HCT116 (cell line): ENCODE measurements at regions not wholly inside any gene's neighbourhood (a gene's known extent, or its start where the extent isn't known, plus 50 kb on each side); places are given as distances from the start of the nearest gene placed in this dataset.

ENCODE experiments used
- ATAC-seq: fragments of 200-7000 bp; cut with Tn5 transposase; 2 replicates; pipeline ENCODE4 v1.9.1; 2020; ENCODE audit warnings: mild to moderate bottlenecking, moderate library complexity
- BruUV-seq: library from RNA; stranded (reverse); fragments of 400-500 nt; replicated peaks from 2 replicates; lab custom pipeline; 2021; lab: Mats Ljungman, UMichigan
- CTCF ChIA-PET: fragments of 300-600 bp; sonication (Branson Sonifier 250); formaldehyde crosslinking; loops from one replicate; lab custom pipeline; 2021; ENCODE audit warnings: antibody characterized with exemption; lab: Charles Lee
- POLR2A ChIA-PET: fragments of 300-600, 350-600 bp; sonication (Branson Sonifier 250); formaldehyde crosslinking; loops from one replicate; lab custom pipeline; 2021; ENCODE audit warnings: antibody characterized with exemption; lab: Charles Lee
- RAD21 ChIA-PET, 2 experiments: fragments of 300-600 bp; sonication (Branson Sonifier 250); formaldehyde crosslinking; loops; one replicate each; lab custom pipeline; 2023; ENCODE audit warnings: low total read pairs in 2 of 2; ENCODE audit not compliant: uncharacterized antibody in 2 of 2, unreplicated experiment in 2 of 2, low non-redundant PET in 1 of 2; lab: Charles Lee
- DNase-seq: peaks from one replicate; pipeline ENCODE4 v3.0.0-alpha.2; 2010; ENCODE audit warnings: low read depth, low spot score
- H2AFZ ChIP-seq: fragments of 200-600 bp; shearing (Covaris generic), sonication (generic); 2 replicates; pipeline ENCODE4 v1.6.1; 2017; ENCODE audit warnings: low read depth, mixed run types, mixed read lengths, antibody characterized with exemption, low read length; ENCODE audit not compliant: poor library complexity, severe bottlenecking
- H3K27ac ChIP-seq: 2 replicates; pipeline ENCODE4 v1.5.1; 2012; ENCODE audit warnings: low read depth, low read length
- H3K27me3 ChIP-seq: fragments of 200-600 bp; sonication (generic); 2 replicates; pipeline ENCODE4 v1.6.1; 2016; ENCODE audit warnings: mixed run types, low read length, mixed read lengths; ENCODE audit not compliant: insufficient read depth
- H3K36me3 ChIP-seq, 2 experiments: fragments of 200-500 bp in 1 of 2; fragments of 200-600 bp in 1 of 2; sonication (Bioruptor generic) in 1 of 2; sonication (generic) in 1 of 2; 2 replicates each; pipeline versions ENCODE4 v1.5.1 to v1.6.1; 2014 to 2016; ENCODE audit warnings: low read length in 2 of 2, inconsistent platforms in 1 of 2, mixed read lengths in 1 of 2, mixed run types in 1 of 2; ENCODE audit not compliant: insufficient read depth in 2 of 2, control insufficient read depth in 1 of 2
- H3K4me1 ChIP-seq, 2 experiments: fragments of 200-600 bp in 1 of 2; sonication (generic) in 1 of 2; 2 replicates each; pipeline versions ENCODE4 v1.5.1 to v1.6.1; 2012 to 2017; ENCODE audit warnings: low read length in 2 of 2, inconsistent platforms in 1 of 2, mild to moderate bottlenecking in 1 of 2, mixed read lengths in 1 of 2, mixed run types in 1 of 2, moderate library complexity in 1 of 2; ENCODE audit not compliant: insufficient read depth in 2 of 2, control insufficient read depth in 1 of 2
- H3K4me2 ChIP-seq: fragments of 200-600 bp; sonication (generic); 2 replicates; pipeline ENCODE4 v1.6.1; 2017; ENCODE audit warnings: mixed run types, low read length, mixed read lengths
- H3K4me3 ChIP-seq, 2 experiments: fragments of 200-600 bp in 1 of 2; sonication (generic) in 1 of 2; replicated peaks in 1 of 2; 2 replicates each; pipeline ENCODE4 v1.5.1; 2011 to 2016; ENCODE audit warnings: low read length in 2 of 2, control low read depth in 1 of 2, low read depth in 1 of 2, mild to moderate bottlenecking in 1 of 2, mixed read lengths in 1 of 2, mixed run types in 1 of 2
- H3K79me2 ChIP-seq: fragments of 200-600 bp; sonication (generic); 2 replicates; pipeline ENCODE4 v1.6.1; 2017; ENCODE audit warnings: mild to moderate bottlenecking, mixed run types, low read length, moderate library complexity, mixed read lengths; ENCODE audit not compliant: insufficient read depth
- H3K9ac ChIP-seq: fragments of 200-600 bp; sonication (generic); 2 replicates; pipeline ENCODE4 v1.6.1; 2016; ENCODE audit warnings: low read length, mixed read lengths
- H3K9me2 ChIP-seq: fragments of 200-600 bp; sonication (generic), shearing (Covaris generic); 2 replicates; pipeline ENCODE4 v1.6.1; 2017; ENCODE audit warnings: mixed run types, mild to moderate bottlenecking, moderate library complexity; ENCODE audit not compliant: insufficient read depth
- H3K9me3 ChIP-seq, 2 experiments: fragments of 200-500 bp in 1 of 2; fragments of 200-600 bp in 1 of 2; sonication (Bioruptor generic) in 1 of 2; sonication (generic) in 1 of 2; 2 replicates each; pipeline ENCODE4 v1.6.1; 2014 to 2017; ENCODE audit warnings: low read length in 2 of 2, mixed read lengths in 2 of 2, inconsistent platforms in 1 of 2, low read depth in 1 of 2, mild to moderate bottlenecking in 1 of 2, mixed run types in 1 of 2, moderate library complexity in 1 of 2; ENCODE audit not compliant: control insufficient read depth in 1 of 2, insufficient read depth in 1 of 2
- H4K20me1 ChIP-seq: fragments of 200-600 bp; sonication (generic), shearing (Covaris generic); 2 replicates; pipeline ENCODE4 v1.6.1; 2017; ENCODE audit warnings: mixed run types, mild to moderate bottlenecking, moderate library complexity; ENCODE audit not compliant: insufficient read depth
- ELF1 ChIP-seq: IDR thresholded peaks from 2 replicates; pipeline ENCODE4 v1.6.1; 2012; ENCODE audit warnings: low read depth, borderline replicate concordance
- EZH2 ChIP-seq: fragments of 200-600 bp; sonication (generic); IDR thresholded peaks from 2 replicates; pipeline ENCODE4 v1.6.1; 2017; ENCODE audit warnings: antibody characterized with exemption, mixed run types
- FOSL1 ChIP-seq: IDR thresholded peaks from 2 replicates; pipeline ENCODE4 v1.6.1; 2012; ENCODE audit warnings: low read depth
- JUND ChIP-seq: IDR thresholded peaks from 2 replicates; pipeline ENCODE4 v1.6.1; 2012
- POLR2A ChIP-seq: IDR thresholded peaks from 2 replicates; pipeline ENCODE4 v1.7.0; 2011; ENCODE audit warnings: borderline replicate concordance; ENCODE audit not compliant: insufficient read depth, insufficient read length; ENCODE audit errors: extremely low read depth
- POLR2AphosphoS5 ChIP-seq: IDR thresholded peaks from 2 replicates; pipeline ENCODE4 v1.6.1; 2011; ENCODE audit warnings: mild to moderate bottlenecking, low read depth, low read length, moderate library complexity
- RAD21 ChIP-seq: IDR thresholded peaks from 2 replicates; pipeline ENCODE4 v1.6.1; 2012; ENCODE audit warnings: low read depth, mild to moderate bottlenecking
- SP1 ChIP-seq: IDR thresholded peaks from 2 replicates; pipeline ENCODE4 v1.6.1; 2012; ENCODE audit warnings: low read depth
- TCF7L2 ChIP-seq: IDR thresholded peaks from 2 replicates; pipeline ENCODE4 v1.7.0; 2011; ENCODE audit warnings: borderline replicate concordance, inconsistent platforms; ENCODE audit not compliant: insufficient read depth, insufficient read length; ENCODE audit errors: extremely low read depth
- ZFX ChIP-seq: fragments of 450-650 bp; IDR thresholded peaks from 2 replicates; pipeline ENCODE4 v1.6.1; 2017
- ZNF274 ChIP-seq: fragments of 200-500 bp; sonication (Bioruptor generic); IDR thresholded peaks from 2 replicates; pipeline ENCODE4 v1.6.1; 2014; ENCODE audit warnings: mild to moderate bottlenecking, low read depth, low read length, inconsistent platforms
- intact Hi-C: fragments of 100-400 bp; cut with micrococcal nuclease; formaldehyde crosslinking; loops from 2 replicates; pipeline ENCODE4 v1.10.0; 2022
- TF ChIP-seq, protein P1 (sequence below): IDR thresholded peaks from 2 replicates; pipeline ENCODE4 v1.6.1; 2011; ENCODE audit warnings: mild to moderate bottlenecking, low read length, moderate library complexity; ENCODE audit not compliant: insufficient replicate concordance; ENCODE audit errors: extremely low read depth
- TF ChIP-seq, protein P2 (sequence below): IDR thresholded peaks from 2 replicates; pipeline ENCODE4 v1.6.1; 2012

DNA sequence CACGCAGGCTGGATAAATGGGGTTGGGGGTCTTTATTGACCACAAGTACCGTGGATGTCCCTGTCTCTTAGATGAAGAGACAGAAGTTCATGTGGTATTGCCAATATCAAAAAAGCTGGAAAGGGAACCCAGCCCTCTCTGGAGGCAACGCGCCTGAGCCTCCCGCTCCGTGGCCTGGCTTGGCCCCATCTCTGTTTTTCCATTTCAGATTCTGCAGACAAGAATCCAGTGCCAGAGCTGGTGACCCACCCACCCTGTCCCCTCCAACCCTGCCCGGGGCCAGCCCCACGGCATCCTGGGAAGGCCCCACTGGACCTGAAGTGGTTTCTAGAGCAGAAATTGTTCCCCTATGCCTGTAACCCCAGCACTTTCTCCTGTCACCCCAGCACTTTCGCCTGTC, 57.7 kb downstream of the PTPRS start:
- Histone ChIP-seq H3K79me2 (peaks cover 8% of the 10 kb centered on the region; the same call in 1 of the 2 replicates), H3K4me3 (no peak overlapping the region), H3K27me3 (no peaks in the 10 kb centered on the region), H3K9me2 (no peaks in the 10 kb centered on the region), H2AFZ (no peak overlapping the region), H3K4me1 (no peaks in the 10 kb centered on the region), H3K9ac (no peak overlapping the region), H3K36me3 (peaks cover 3 to 7% of the 10 kb centered on the region in 2 experiments; a peak in 2 of 4 replicates), H3K4me2 (no peak overlapping the region), H3K27ac (no peak overlapping the region), H3K9me3 (no peaks in the 10 kb centered on the region), H4K20me1 (no peaks in the 10 kb centered on the region)
- BruUV-seq, result no TSS peak
- RAD21 ChIA-PET, result no interaction called here
- intact Hi-C loops, result no loop called here
- CTCF ChIA-PET, result no interaction called here
- no peak for DNase-seq
- TF ChIP-seq RAD21 (no peak), EZH2 (no peak), POLR2A (no peak), ELF1 (no peak), FOSL1 (no peak), JUND (no peak), ZNF274 (no peak), ZFX (no peak), TCF7L2 (no peak), SP1 (no peak), POLR2AphosphoS5 (no peak)
- TF ChIP-seq, protein P1, sequence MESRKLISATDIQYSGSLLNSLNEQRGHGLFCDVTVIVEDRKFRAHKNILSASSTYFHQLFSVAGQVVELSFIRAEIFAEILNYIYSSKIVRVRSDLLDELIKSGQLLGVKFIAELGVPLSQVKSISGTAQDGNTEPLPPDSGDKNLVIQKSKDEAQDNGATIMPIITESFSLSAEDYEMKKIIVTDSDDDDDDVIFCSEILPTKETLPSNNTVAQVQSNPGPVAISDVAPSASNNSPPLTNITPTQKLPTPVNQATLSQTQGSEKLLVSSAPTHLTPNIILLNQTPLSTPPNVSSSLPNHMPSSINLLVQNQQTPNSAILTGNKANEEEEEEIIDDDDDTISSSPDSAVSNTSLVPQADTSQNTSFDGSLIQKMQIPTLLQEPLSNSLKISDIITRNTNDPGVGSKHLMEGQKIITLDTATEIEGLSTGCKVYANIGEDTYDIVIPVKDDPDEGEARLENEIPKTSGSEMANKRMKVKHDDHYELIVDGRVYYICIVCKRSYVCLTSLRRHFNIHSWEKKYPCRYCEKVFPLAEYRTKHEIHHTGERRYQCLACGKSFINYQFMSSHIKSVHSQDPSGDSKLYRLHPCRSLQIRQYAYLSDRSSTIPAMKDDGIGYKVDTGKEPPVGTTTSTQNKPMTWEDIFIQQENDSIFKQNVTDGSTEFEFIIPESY, result no peak
- TF ChIP-seq, protein P2, sequence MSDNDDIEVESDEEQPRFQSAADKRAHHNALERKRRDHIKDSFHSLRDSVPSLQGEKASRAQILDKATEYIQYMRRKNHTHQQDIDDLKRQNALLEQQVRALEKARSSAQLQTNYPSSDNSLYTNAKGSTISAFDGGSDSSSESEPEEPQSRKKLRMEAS, result no peak
- POLR2A ChIA-PET, result no interaction called here
- no peak for ATAC-seq
